DMS 273 (cell line): ENCODE measurements at regions not wholly inside any gene's neighbourhood (a gene's known extent, or its start where the extent isn't known, plus 50 kb on each side); places are given as distances from the start of the nearest gene placed in this dataset.
"Not testable (repeated sequence)": the region's sequence is repeated elsewhere in the genome, so short reads cannot be mapped to it uniquely, and the experiment has no call there.

Experiments
- DNase-seq: peaks from one replicate; lab custom pipeline; 2025; ENCODE audit not compliant: unreplicated experiment; lab: John Stamatoyannopoulos, UW

DNA sequence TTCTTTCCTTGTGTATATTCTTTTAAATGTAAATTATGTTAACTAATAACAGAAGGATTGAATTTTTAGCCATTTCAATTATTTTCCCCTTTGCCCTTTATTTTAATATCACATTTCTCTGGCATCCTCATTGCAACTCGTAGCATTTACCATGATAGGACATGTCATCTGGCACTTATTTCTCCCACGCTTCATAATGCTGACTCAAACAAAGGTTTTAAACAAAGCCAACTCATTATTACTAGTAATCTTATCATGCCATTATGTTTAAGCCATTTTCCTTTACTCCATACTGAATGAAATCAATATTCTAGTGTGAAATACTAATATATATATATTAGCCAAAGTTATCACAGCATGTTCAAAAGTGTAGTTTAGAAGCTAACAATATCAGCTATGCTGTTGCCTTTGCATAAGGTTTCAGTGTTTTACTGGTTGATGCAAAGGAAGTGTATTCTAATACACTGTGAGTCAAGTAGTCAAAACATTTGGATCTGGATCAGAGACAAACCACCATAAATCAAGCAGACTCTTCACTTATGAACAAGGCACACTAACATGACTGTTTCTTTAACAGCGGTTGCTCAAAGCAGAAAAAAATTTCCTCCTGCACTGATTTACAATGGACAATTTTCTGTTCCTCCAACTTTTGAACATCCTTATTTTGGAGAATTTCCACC lies 281.6 kb downstream of the SLC7A11 start:
- DNase-seq: no peak

DNA sequence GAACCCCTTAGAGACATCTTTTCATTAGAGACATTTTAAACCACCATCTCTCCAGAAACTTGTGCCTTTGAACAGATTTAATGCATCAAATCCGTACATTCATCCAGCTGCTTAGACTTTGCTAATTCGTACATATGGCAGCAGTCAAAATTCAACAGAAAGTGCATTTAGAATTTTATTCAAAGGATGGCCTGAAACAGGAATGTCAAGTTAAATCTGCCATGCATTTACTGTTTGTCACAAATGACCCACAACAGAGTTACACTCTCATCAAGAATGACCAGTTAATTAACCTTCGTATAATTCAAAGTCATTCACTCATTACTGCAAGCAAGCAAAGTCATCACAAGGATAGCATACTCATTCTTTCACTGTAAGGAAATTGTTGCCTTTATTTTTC lies 284.3 kb downstream of the SLC7A11 start:
- no peak for DNase-seq

DNA sequence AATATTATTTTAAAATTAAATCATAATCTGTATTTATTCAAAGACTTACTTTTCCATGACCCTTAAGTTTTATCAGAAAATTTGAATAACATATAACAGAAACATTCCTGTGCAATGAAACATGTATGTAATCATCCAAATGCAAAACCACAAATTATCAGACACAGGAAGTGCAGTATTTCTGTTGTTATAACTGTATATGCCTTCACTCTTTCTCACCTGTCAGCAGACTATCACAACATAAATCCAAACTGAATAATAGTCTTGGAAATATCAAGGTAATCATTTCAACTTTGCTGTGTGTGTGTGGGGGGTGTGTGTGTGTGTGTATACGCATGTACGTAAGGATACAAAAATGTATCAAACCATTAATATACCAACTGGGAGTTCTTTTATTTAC lies 285.9 kb downstream of the SLC7A11 start:
- DNase-seq: no peak

DNA sequence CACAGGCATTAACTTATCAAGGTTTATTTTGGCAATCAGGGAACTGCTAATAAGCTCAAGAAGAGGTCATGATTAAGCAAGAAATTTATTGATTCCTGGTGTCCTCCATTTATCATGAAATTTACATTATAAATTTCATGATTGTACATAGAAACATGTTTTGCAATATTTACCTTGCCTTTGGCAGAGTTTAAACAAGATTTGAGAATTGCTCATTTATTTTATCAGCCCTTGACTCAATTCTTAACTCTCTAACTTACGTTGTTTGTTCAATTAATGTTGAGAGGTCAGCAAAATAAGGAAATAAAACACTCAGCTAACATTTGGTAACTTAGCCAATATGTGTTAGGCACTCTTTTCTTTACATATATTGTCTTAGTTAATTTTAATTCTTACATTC lies 286.6 kb downstream of the SLC7A11 start:
- no peak for DNase-seq

DNA sequence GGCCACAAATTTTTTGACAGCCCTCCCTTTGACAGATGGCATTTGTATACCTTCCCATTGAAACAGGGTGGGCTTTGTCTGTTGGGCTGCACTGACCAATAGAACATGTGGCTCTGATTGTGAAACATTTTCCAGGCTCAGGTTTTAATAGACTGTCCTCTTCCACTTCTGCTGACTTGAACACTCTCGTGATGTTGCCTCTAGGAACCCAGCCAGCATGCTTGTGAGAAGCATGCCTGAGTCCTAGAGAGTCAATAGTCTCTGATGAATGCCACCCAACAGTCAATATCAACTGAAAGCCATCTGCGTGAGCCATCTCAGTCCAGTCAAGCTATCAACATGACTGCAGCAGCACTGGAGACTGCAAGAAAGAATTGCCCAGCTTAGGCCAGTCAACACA lies 290.0 kb downstream of the SLC7A11 start:
- DNase-seq: peak; percentile 0

DNA sequence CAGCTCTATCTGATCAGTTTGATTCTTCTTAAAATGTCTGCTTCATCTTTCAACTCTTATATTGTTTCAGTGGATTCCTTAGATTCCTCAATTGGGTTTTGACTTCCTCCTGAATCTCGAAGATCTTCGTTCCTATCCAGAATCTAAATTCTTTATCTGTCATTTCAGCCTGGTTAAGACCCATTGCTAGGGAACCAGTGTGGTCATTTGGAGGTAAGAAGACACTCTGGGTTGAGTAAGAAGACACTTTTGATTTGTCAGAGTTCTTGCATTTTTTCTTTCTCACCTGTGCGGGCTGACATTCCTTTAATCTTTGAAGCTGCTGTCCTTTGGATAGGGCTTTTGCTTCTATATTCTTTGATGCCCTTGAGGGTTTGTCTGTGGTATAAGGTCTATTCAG lies 291.9 kb downstream of the SLC7A11 start:
- no peak for DNase-seq

DNA sequence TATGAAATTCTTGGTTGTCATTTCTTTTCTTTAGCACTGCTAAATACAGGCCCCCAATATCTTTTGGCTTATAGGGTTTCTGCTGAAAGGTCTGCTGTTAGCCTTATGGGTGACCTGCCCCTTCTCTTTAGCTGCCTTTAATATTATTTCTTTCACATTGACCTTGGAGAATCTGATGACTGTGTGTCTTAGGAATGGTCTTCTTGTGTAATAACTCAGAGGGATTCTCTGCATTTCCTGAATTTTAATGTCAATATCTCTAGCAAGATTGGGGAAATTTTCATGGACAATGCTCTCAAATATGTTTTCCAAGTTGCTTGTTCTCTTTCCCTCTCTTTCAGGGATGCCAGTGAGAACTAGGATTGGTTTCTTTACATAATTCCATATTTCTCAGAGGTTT lies 292.4 kb downstream of the SLC7A11 start:
- DNase-seq: no peak

DNA sequence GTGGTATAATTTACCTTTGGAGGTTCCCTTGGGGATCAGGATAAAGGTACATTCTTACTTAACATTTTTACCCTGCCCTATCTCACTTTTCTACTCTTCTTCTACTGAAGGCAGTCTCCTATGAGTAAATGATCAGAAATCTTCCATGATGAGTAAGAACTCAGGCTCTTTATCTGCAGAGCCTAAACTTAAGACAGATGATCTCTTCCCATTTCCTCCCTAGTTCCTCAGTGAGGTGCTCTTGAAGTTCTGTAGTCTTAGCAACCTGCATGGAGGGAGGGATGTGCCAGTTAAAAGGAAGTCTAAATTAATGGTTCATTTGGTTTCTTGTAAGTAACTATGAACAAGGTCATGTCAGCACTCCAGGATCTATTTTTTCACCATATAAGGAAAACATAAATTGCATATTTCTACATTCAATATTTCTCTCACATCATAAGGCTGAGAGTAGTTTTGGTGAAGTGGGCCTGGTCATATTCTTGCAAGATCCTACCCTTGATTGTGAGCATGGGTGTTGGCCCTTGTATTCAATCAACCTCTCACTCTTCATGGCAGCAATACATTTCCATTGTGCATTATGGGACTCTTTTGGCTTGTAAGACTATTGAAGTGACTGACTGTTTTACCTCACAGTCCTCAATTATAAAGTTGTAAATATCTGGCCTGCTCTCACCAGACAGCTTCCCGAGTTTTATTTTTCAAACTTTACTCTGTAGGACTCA lies 295.5 kb downstream of the SLC7A11 start:
- no peak for DNase-seq

DNA sequence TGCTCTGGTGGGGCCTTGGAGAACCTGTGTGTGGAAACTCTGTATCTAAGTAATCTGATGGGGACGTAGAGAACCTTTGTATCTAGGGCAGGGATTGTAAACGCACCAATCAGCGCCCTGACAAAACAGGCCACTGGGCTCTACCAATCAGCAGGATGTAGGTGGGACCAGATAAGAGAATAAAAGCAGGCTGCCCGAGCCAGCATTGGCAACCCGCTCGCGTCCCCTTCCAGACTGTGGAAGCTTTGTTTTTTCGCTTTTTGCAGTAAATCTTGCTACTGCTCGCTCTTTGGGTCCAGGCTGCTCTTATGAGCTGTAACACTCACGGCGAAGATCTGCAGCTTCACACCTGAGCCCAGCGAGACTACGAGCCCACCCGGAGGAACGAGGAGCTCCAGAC lies 299.3 kb downstream of the SLC7A11 start:
- not testable (repeated sequence) for DNase-seq

DNA sequence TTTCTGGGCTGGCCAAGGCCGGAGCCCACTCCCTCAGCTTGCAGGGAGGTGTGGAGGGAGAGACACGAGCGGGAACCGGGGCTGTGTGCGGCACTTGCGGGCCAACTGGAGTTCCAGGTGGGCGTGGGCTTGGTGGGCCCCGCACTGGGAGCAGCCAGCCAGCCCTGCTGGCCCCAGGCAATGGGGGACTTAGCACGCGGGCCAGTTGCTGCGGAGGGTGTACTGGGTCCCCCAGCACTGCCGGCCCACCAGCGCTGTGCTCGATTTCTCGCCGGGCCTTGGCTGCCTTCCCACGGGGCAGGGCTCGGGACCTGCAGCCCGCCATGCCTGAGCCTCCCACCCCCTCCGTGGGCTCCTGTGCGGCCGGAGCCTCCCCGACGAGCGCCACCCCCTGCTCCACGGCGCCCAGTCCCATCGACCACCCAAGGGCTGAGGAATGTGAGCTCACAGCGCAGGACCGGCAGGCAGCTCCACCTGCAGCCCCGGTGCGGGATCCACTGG lies 300.1 kb downstream of the SLC7A11 start:
- not testable (repeated sequence) for DNase-seq

DNA sequence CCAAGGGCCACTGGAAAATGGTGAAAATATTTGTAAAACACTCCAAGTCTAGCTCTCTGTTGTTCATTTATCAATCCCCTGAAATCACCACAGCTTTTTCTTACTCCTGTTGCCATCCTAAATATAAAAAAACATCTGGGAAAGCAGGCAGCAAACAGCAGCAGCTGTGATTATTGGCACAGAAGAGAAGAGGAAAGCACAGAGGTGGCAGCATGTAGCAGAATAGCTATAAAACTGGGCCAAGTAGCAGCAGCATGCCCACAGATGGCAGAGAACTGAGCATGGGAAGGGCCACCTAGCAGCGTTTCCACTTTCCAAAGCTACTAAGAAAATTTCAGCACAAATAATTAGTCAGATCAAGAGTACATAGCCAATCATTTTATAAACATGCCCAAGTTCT lies 307.2 kb downstream of the SLC7A11 start:
- DNase-seq: peak; percentile 80

DNA sequence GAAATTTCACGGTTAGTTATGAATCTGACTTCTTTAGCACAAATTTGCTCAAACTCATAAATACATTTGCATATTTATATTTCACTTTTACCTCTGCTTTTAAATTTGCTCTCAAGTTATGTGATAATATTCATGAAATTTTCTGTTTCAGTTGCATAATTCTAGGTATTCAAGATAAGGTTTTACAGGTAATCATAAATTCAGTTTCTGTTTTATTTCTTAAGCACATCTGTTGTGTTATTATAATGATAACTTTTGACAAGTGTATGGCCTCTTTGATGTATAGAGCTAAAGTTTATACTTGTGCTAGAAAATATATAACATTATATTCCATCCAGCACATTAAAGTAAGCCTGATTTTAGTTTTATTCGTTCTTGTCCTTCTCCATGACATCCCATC lies 308.1 kb downstream of the SLC7A11 start:
- no peak for DNase-seq

DNA sequence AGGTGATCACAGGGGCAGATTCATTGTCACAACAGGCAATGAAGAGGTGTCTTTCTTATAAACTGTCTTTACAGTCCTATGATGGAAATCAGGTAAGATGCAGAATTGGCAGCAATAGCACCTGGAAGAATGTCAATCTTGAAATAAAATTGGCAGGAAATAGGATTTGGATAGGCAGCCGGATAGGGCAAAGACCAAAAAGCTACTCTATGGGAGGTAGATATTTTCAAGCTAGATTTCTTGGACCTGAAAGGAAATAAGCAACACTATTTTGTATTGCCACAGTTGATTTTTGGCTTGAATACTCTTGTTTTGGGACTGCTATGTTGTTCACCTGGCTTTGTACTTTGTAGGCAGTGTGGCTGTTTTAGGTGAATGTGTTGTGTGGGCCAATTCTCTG lies 314.2 kb downstream of the SLC7A11 start:
- DNase-seq: no peak

DNA sequence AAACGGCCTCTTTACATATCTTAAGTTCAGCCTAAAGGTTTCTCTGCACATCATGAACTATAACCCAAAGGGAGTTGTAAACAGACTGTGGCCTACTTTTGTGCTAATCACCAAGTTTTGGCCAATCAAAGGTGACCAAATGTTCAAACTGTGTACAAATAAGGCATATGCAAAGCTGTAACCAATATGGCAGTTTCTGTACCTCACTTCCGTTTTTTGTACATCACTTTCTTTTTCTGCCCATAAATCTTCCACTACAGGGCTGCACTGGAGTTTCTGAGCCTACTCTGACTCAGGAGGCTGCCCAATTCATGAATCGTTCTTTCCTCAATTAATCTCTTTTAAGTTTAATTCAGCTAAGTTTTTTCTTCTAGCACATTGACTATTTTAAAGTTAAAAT lies 318.7 kb downstream of the SLC7A11 start:
- DNase-seq: no peak

DNA sequence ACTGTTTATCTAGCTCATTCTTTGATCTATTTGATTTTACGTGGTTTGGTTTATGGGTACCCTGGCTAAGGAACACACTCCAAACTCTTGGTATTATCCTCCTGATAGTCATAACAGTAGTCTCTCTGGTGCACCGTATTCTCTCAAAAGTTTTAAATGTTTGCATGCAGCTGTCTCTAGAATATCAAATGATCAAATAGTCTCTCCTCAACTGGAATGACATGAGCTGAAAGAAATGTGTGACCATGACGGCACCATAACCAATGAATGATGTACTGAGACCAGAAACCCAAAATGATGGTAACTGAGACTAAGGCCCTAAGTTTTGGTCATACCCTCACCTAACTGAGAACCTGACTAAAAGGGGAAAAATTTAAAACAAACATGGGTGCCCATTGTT lies 319.4 kb downstream of the SLC7A11 start:
- DNase-seq: no peak

DNA sequence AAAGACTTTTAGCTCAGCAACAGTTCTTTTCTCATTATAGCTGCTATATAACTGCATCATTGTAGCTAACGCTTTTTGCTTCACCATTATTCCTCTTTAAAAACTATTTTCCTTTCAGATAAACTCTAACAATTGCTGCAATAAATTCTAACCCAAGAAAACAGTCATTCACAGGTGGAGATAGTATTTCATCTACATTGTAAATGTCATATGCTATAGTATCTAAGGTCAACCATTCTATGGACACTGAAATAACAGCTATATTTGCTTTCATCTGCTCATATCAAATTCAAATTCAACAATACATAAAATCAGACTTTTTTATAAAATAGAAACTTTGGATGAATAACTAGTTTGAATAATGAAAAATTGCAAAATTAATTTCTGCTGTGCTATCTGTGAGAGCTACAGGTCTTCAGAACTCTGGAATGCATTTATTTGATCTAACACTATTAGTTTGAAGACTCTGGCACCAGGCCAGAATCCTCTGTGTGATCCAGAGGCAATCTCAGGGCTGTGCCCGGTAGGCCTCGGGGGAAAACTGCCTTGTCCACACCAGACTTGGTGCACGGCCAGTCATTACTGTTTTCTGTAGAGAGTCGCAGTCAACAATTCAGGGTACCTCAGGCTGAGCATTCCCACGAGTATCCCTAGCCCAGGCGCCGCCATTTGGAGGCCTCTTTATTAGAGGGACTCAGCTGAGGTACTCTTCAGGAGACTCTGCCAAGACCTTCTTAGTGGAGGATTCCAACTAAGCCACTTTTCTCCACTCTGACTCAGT lies 332.4 kb downstream of the SLC7A11 start:
- peak; percentile 49 for DNase-seq

DNA sequence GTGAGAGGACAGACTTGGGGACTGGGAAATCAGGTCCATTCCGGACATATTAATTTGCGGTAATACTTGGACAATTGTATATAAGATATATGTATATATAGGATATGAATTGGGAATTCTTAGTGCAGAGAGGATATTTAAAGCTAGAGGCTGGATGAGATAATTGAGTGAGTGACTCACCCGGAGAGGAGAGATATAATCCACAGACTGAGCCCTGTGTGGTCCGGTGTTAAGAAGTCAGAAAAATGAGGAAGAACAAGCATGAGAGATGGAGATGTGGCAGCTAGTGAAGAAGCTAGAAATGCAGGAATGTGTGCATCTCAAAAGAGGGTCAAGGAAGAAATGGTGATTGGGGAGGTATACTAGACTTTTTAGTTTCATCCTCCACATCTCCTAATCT lies 336.2 kb downstream of the SLC7A11 start:
- no peak for DNase-seq

DNA sequence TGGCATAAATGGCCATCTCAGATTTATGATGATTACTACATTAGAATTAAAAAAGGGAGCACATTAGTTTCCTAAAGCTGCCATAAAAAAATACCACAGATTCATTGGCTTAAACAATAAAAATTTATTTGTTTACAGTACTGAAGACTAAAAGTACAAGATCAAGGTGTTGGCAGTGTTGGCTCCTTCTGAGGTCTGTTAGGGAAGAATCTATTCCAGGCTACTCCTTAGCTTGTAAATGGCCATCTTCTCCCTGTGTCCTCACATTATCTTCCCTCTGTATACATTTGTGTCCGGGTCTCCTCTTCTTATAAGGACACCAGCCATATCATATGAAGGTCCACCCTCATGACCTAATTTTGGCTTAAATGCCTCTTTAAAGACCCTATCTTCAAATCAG lies 341.0 kb downstream of the SLC7A11 start:
- DNase-seq: no peak

DNA sequence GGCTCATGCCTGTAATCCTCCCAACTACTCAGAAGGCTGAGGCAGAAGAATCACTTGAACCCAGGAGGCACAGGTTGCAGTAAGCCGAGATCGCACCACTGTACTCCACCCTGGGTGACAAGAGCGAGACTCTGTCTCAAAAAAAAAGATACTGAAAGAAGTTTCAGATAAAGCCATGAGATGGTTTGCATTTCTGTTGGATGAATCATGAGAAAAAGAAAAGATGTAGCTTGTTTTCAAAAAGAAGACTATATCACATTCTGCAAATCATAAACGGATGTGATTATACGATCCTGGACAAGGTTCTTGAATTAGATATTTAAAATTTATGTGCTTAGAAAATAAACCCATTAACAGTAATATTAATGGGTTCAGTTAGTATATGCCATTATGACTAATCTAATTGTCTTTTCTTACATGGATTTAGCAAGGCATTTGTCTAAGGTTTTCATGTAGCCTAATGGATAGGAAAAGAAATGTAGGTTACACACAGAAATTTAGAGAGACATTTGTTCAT lies 345.9 kb downstream of the SLC7A11 start:
- no peak for DNase-seq

DNA sequence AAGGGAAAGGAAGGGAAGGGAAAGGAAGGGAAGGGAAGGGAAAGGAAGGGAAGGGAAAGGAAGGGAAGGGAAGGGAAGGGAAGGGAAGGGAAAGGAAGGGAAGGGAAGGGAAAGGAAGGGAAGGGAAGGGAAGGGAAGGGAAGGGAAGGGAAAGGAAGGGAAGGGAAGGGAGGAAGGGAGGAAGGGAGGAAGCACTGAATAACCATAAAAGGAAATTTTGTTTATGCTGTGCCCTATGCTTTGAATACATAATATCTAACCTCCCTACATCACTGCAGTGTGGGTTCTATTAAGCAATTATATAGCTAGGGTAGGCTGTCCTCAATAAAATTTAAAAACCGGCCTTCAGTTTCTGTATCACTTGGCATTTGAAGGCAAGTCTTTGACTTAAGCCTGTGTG lies 346.6 kb downstream of the SLC7A11 start:
- not testable (repeated sequence) for DNase-seq

DNA sequence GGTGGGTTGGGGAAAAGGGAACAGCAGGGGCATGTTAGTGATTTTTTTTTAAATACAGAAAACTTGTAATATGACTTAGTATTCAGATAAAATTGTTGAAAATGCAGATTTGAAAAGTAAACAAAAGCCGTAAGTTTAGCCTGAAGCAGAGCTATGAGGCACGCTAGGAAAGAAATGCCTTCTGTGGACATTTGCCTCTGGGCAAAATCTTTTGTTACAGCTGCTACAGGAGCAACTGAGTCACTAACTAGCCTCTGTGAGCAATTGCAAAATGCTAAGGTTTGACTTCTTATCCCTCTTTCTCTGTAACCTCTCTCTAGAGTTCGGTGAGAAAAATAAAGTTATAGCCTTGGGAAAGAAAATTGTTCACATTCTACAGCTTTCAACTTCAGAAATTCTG lies 350.0 kb downstream of the SLC7A11 start:
- DNase-seq: no peak

DNA sequence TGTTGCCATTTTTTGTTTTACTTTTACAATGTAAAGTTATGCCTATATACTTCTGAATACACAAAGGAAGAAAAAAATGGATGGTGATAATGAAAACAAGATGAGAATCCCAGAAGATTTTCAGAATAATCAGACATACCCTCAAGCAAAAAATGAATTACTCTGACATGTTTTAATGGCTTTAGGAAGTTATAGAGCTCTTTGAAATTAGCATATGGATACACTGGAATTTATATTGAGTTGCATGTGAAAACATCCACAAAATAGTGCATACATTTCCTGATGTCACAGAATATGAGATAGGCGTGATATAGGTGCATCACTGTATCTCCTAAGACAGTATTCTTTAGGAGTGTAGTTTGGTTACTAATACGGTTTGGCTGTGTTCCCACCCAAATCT lies 351.3 kb downstream of the SLC7A11 start:
- DNase-seq: no peak
